Activated CD8-positive, alpha-beta T cell treated with anti-CD3 and anti-CD28 coated beads, Interleukin-2, amount 10 ng/mL, durations not matched to agents 7 days and 5 days (primary cell): ENCODE measurements at regions not wholly inside any gene's neighbourhood (a gene's known extent, or its start where the extent isn't known, plus 50 kb on each side); places are given as distances from the start of the nearest gene placed in this dataset.

ENCODE experiments used
- ATAC-seq: fragments of 150-1000 bp; cut with Tn5 transposase; one replicate; pipeline ENCODE4 v1.10.0; 2021; ENCODE audit warnings: moderate library complexity
- CTCF ChIA-PET: fragments of 350-600 bp; sonication (Branson Sonifier 250); formaldehyde crosslinking; loops from one replicate; lab custom pipeline; 2021; ENCODE audit warnings: antibody characterized with exemption; lab: Charles Lee
- POLR2A ChIA-PET: fragments of 350-600 bp; sonication (Branson Sonifier 250); formaldehyde crosslinking; loops from one replicate; lab custom pipeline; 2021; ENCODE audit warnings: antibody characterized with exemption; lab: Charles Lee
- DNase-seq: peaks from one replicate; pipeline ENCODE4 v3.0.0-alpha.2; 2020
- H3K27ac Mint-ChIP-seq: one replicate; pipeline ENCODE4 v1.8.0; 2021; ENCODE audit warnings: mild to moderate bottlenecking, mixed read lengths
- H3K27me3 Mint-ChIP-seq: one replicate; pipeline ENCODE4 v1.8.0; 2021; ENCODE audit warnings: low read depth, mixed read lengths
- H3K36me3 Mint-ChIP-seq: one replicate; pipeline ENCODE4 v1.8.0; 2021; ENCODE audit warnings: low read depth, mixed read lengths
- H3K4me1 Mint-ChIP-seq: one replicate; pipeline ENCODE4 v1.8.0; 2021; ENCODE audit warnings: low read depth, mixed read lengths
- H3K4me3 Mint-ChIP-seq: one replicate; pipeline ENCODE4 v1.8.0; 2021; ENCODE audit warnings: mild to moderate bottlenecking, mixed read lengths
- H3K9me3 Mint-ChIP-seq: one replicate; pipeline ENCODE4 v1.8.0; 2022; ENCODE audit warnings: mixed read lengths; ENCODE audit not compliant: insufficient read depth

GRCh38 chr20:48267860-48268633 lies 482.8 kb upstream of the SULF2 start:
- Mint-ChIP-seq H3K9me3 (no peaks in the 10 kb centered on the region), H3K27me3 (peaks cover 9% of the 10 kb centered on the region), H3K36me3 (no peaks in the 10 kb centered on the region), H3K4me1 (no peaks in the 10 kb centered on the region), H3K27ac (no peak overlapping the region), H3K4me3 (no peak overlapping the region)
- no peak for DNase-seq
- ChIA-PET POLR2A (no interaction called here), CTCF (no interaction called here)
- ATAC-seq, result no peak

- ChIA-PET POLR2A (no interaction called here), CTCF (no interaction called here)
- no peak for ATAC-seq
- Mint-ChIP-seq H3K36me3 (no peaks in the 10 kb centered on the region), H3K4me1 (no peaks in the 10 kb centered on the region), H3K27ac (no peak overlapping the region), H3K4me3 (no peak overlapping the region), H3K27me3 (peaks cover 7% of the 10 kb centered on the region), H3K9me3 (no peaks in the 10 kb centered on the region)
- DNase-seq, result no peak
These were observed 481.3 kb upstream of the SULF2 start for GRCh38 chr20:48266571-48266970.

GRCh38 chr20:48265791-48266190 lies 480.5 kb upstream of the SULF2 start:
- H3K27ac Mint-ChIP-seq, result no peak overlapping the region
- H3K9me3 Mint-ChIP-seq, result no peaks in the 10 kb centered on the region
- ChIA-PET CTCF (no interaction called here), POLR2A (no interaction called here)
- DNase-seq (no peak), ATAC-seq (no peak)
- no peaks in the 10 kb centered on the region for H3K36me3 Mint-ChIP-seq
- H3K4me3 Mint-ChIP-seq, result no peak overlapping the region
- H3K4me1 Mint-ChIP-seq, result no peaks in the 10 kb centered on the region
- peaks cover 4% of the 10 kb centered on the region for H3K27me3 Mint-ChIP-seq

- CTCF ChIA-PET, result interaction anchor here (0.7 kb wide), 1 partner anchor 24 kb away, joined by 3 read pairs; no protein-coding TSS in a partner anchor
- no peaks in the 10 kb centered on the region for H3K4me1 Mint-ChIP-seq
- no peak for ATAC-seq
These were observed 477.7 kb upstream of the SULF2 start for GRCh38 chr20:48262955-48263354.

GRCh38 chr20:48262466-48262865 lies 477.2 kb upstream of the SULF2 start:
- H3K4me1 Mint-ChIP-seq, result no peaks in the 10 kb centered on the region
- CTCF ChIA-PET, result interaction anchor here (0.7 kb wide), 1 partner anchor 23 kb away, joined by 3 read pairs; no protein-coding TSS in a partner anchor
- POLR2A ChIA-PET, result no interaction called here
- DNase-seq (no peak), ATAC-seq (no peak)
- H3K36me3 Mint-ChIP-seq, result no peaks in the 10 kb centered on the region
- H3K27ac Mint-ChIP-seq, result no peak overlapping the region
- no peak overlapping the region for H3K4me3 Mint-ChIP-seq
- H3K9me3 Mint-ChIP-seq, result no peaks in the 10 kb centered on the region
- peaks cover 4% of the 10 kb centered on the region for H3K27me3 Mint-ChIP-seq

More at GRCh38 chr20:48262955-48263354, 477.7 kb upstream of the SULF2 start:
- H3K36me3 Mint-ChIP-seq, result no peaks in the 10 kb centered on the region
- DNase-seq, result no peak
- H3K4me3 Mint-ChIP-seq, result no peak overlapping the region
- no peak overlapping the region for H3K27ac Mint-ChIP-seq
- peaks cover 4% of the 10 kb centered on the region for H3K27me3 Mint-ChIP-seq
- no peaks in the 10 kb centered on the region for H3K9me3 Mint-ChIP-seq
- POLR2A ChIA-PET, result no interaction called here

- POLR2A ChIA-PET, result no interaction called here
- CTCF ChIA-PET, result no interaction called here
- H3K4me1 Mint-ChIP-seq, result no peaks in the 10 kb centered on the region
- DNase-seq (no peak), ATAC-seq (no peak)
- no peaks in the 10 kb centered on the region for H3K36me3 Mint-ChIP-seq
- peaks cover 4% of the 10 kb centered on the region for H3K27me3 Mint-ChIP-seq
- no peak overlapping the region for H3K4me3 Mint-ChIP-seq
- H3K27ac Mint-ChIP-seq, result no peak overlapping the region
- no peaks in the 10 kb centered on the region for H3K9me3 Mint-ChIP-seq
These were observed 476.2 kb upstream of the SULF2 start for GRCh38 chr20:48261398-48261910.

GRCh38 chr20:48260129-48260756 lies 475.0 kb upstream of the SULF2 start:
- Mint-ChIP-seq H3K27ac (no peak overlapping the region), H3K36me3 (no peaks in the 10 kb centered on the region), H3K27me3 (peaks cover 9% of the 10 kb centered on the region), H3K9me3 (no peaks in the 10 kb centered on the region), H3K4me1 (no peaks in the 10 kb centered on the region), H3K4me3 (no peak overlapping the region)
- ChIA-PET CTCF (no interaction called here), POLR2A (no interaction called here)
- no peak for DNase-seq
- ATAC-seq, result no peak

GRCh38 chr20:48259456-48259855 lies 474.2 kb upstream of the SULF2 start:
- CTCF ChIA-PET, result no interaction called here

GRCh38 chr20:48257833-48258232 lies 472.6 kb upstream of the SULF2 start:
- ChIA-PET POLR2A (no interaction called here), CTCF (no interaction called here)
- H3K4me1 Mint-ChIP-seq, result no peaks in the 10 kb centered on the region
- no peaks in the 10 kb centered on the region for H3K9me3 Mint-ChIP-seq
- H3K4me3 Mint-ChIP-seq, result no peak overlapping the region
- no peak for DNase-seq
- H3K36me3 Mint-ChIP-seq, result no peaks in the 10 kb centered on the region
- no peak for ATAC-seq
- H3K27ac Mint-ChIP-seq, result no peak overlapping the region
- peaks cover 7% of the 10 kb centered on the region for H3K27me3 Mint-ChIP-seq

More at GRCh38 chr20:48259456-48259855, 474.2 kb upstream of the SULF2 start:
- H3K4me1 Mint-ChIP-seq, result no peaks in the 10 kb centered on the region
- no peak for ATAC-seq
- no peak for DNase-seq
- H3K27me3 Mint-ChIP-seq, result peaks cover 9% of the 10 kb centered on the region
- H3K9me3 Mint-ChIP-seq, result no peaks in the 10 kb centered on the region
- POLR2A ChIA-PET, result no interaction called here
- H3K27ac Mint-ChIP-seq, result no peak overlapping the region
- H3K36me3 Mint-ChIP-seq, result no peaks in the 10 kb centered on the region
- H3K4me3 Mint-ChIP-seq, result no peak overlapping the region

- ChIA-PET POLR2A (no interaction called here), CTCF (no interaction called here)
- DNase-seq, result no peak
- H3K27me3 Mint-ChIP-seq, result no peaks in the 10 kb centered on the region
- no peak for ATAC-seq
- no peak overlapping the region for H3K4me3 Mint-ChIP-seq
- no peaks in the 10 kb centered on the region for H3K4me1 Mint-ChIP-seq
- H3K36me3 Mint-ChIP-seq, result no peaks in the 10 kb centered on the region
- H3K27ac Mint-ChIP-seq, result no peak overlapping the region
- no peaks in the 10 kb centered on the region for H3K9me3 Mint-ChIP-seq
These were observed 462.7 kb upstream of the SULF2 start for GRCh38 chr20:48247961-48248360.

GRCh38 chr20:48246061-48246790 lies 460.9 kb upstream of the SULF2 start:
- no peak overlapping the region for H3K4me3 Mint-ChIP-seq
- POLR2A ChIA-PET, result no interaction called here

GRCh38 chr20:48242623-48243022 lies 457.3 kb upstream of the SULF2 start:
- POLR2A ChIA-PET, result no interaction called here
- H3K27me3 Mint-ChIP-seq, result no peaks in the 10 kb centered on the region
- ATAC-seq (no peak), DNase-seq (no peak)
- H3K4me3 Mint-ChIP-seq, result no peak overlapping the region
- no peaks in the 10 kb centered on the region for H3K36me3 Mint-ChIP-seq
- no peaks in the 10 kb centered on the region for H3K4me1 Mint-ChIP-seq
- no peaks in the 10 kb centered on the region for H3K9me3 Mint-ChIP-seq
- no peak overlapping the region for H3K27ac Mint-ChIP-seq
- CTCF ChIA-PET, result no interaction called here

More at GRCh38 chr20:48246061-48246790, 460.9 kb upstream of the SULF2 start:
- Mint-ChIP-seq H3K36me3 (no peaks in the 10 kb centered on the region), H3K4me1 (no peaks in the 10 kb centered on the region), H3K27me3 (no peaks in the 10 kb centered on the region), H3K9me3 (no peaks in the 10 kb centered on the region), H3K27ac (no peak overlapping the region)
- CTCF ChIA-PET, result no interaction called here
- no peak for DNase-seq
- ATAC-seq, result no peak
